ENCODE measurements at regions not wholly inside any gene's neighbourhood (a gene's known extent, or its start where the extent isn't known, plus 50 kb on each side); places are given as distances from the start of the nearest gene placed in this dataset.

GRCh38 chr3:76212679-76213078 lies 427.3 kb upstream of the ZNF717 start:
- ChIA-PET CTCF (no interaction called here), POLR2A (no interaction called here)

GRCh38 chr3:76222201-76222600 lies 436.9 kb upstream of the ZNF717 start:
- Histone ChIP-seq H3K4me3 (ENCODE audit: low read depth, low read length) (no peak overlapping the region), H3K27ac (ENCODE audit: low read depth, low read length) (no peak overlapping the region), H3K9me3 (ENCODE audit: control insufficient read depth, insufficient read depth, low read length) (no peaks in the 10 kb centered on the region), H3K27me3 (ENCODE audit: control insufficient read depth, insufficient read depth, low read length) (no peaks in the 10 kb centered on the region)
- ChIA-PET CTCF (no interaction called here), POLR2A (no interaction called here)
- TF ChIP-seq CTCF (IDR thresholded peaks at IDR 0.05; ENCODE audit: low read depth, low read length) = no peak
- no peak for DNase-seq (ENCODE audit: low read depth, low spot score)

More at GRCh38 chr3:76212679-76213078, 427.3 kb upstream of the ZNF717 start:
- Histone ChIP-seq H3K9me3 (ENCODE audit: control insufficient read depth, insufficient read depth, low read length) (peaks cover 7% of the 10 kb centered on the region), H3K27me3 (ENCODE audit: control insufficient read depth, insufficient read depth, low read length) (no peaks in the 10 kb centered on the region), H3K27ac (ENCODE audit: low read depth, low read length) (no peak overlapping the region), H3K4me3 (ENCODE audit: low read depth, low read length) (no peak overlapping the region)
- TF ChIP-seq CTCF (IDR thresholded peaks at IDR 0.05; ENCODE audit: low read depth, low read length) = no peak
- DNase-seq (ENCODE audit: low read depth, low spot score) = no peak

GRCh38 chr3:76231258-76231657 lies 445.9 kb upstream of the ZNF717 start:
- POLR2A ChIA-PET = no interaction called here
- H3K27ac ChIP-seq (ENCODE audit: low read depth, low read length) = no peak overlapping the region
- no peak for TF ChIP-seq CTCF (IDR thresholded peaks at IDR 0.05; ENCODE audit: low read depth, low read length)
- H3K27me3 ChIP-seq (ENCODE audit: control insufficient read depth, insufficient read depth, low read length) = no peaks in the 10 kb centered on the region
- CTCF ChIA-PET = no interaction called here
- H3K9me3 ChIP-seq (ENCODE audit: control insufficient read depth, insufficient read depth, low read length) = no peaks in the 10 kb centered on the region
- DNase-seq (ENCODE audit: low read depth, low spot score) = no peak
- H3K4me3 ChIP-seq (ENCODE audit: low read depth, low read length) = no peak overlapping the region

- no peak for TF ChIP-seq CTCF (IDR thresholded peaks at IDR 0.05; ENCODE audit: low read depth, low read length)
- POLR2A ChIA-PET = no interaction called here
- H3K4me3 ChIP-seq (ENCODE audit: low read depth, low read length) = no peak overlapping the region
Measured at GRCh38 chr3:76242886-76243753, 457.8 kb upstream of the ZNF717 start.

GRCh38 chr3:76245073-76245472 lies 459.7 kb upstream of the ZNF717 start:
- no peaks in the 10 kb centered on the region for H3K27me3 ChIP-seq (ENCODE audit: control insufficient read depth, insufficient read depth, low read length)
- TF ChIP-seq CTCF (IDR thresholded peaks at IDR 0.05; ENCODE audit: low read depth, low read length) = no peak
- DNase-seq (ENCODE audit: low read depth, low spot score) = no peak
- POLR2A ChIA-PET = no interaction called here
- H3K27ac ChIP-seq (ENCODE audit: low read depth, low read length) = no peak overlapping the region
- no peaks in the 10 kb centered on the region for H3K9me3 ChIP-seq (ENCODE audit: control insufficient read depth, insufficient read depth, low read length)
- CTCF ChIA-PET = no interaction called here
- H3K4me3 ChIP-seq (ENCODE audit: low read depth, low read length) = no peak overlapping the region

More at GRCh38 chr3:76242886-76243753, 457.8 kb upstream of the ZNF717 start:
- CTCF ChIA-PET = interaction anchor here (0.6 kb wide), 1 partner anchor 329 kb away, joined by 6 read pairs; no protein-coding TSS in a partner anchor
- no peaks in the 10 kb centered on the region for H3K27me3 ChIP-seq (ENCODE audit: control insufficient read depth, insufficient read depth, low read length)
- no peak overlapping the region for H3K27ac ChIP-seq (ENCODE audit: low read depth, low read length)
- no peak for DNase-seq (ENCODE audit: low read depth, low spot score)
- no peaks in the 10 kb centered on the region for H3K9me3 ChIP-seq (ENCODE audit: control insufficient read depth, insufficient read depth, low read length)
